ENCODE measurements at regions not wholly inside any gene's neighbourhood (a gene's known extent, or its start where the extent isn't known, plus 50 kb on each side); places are given as distances from the start of the nearest gene placed in this dataset.

DNA sequence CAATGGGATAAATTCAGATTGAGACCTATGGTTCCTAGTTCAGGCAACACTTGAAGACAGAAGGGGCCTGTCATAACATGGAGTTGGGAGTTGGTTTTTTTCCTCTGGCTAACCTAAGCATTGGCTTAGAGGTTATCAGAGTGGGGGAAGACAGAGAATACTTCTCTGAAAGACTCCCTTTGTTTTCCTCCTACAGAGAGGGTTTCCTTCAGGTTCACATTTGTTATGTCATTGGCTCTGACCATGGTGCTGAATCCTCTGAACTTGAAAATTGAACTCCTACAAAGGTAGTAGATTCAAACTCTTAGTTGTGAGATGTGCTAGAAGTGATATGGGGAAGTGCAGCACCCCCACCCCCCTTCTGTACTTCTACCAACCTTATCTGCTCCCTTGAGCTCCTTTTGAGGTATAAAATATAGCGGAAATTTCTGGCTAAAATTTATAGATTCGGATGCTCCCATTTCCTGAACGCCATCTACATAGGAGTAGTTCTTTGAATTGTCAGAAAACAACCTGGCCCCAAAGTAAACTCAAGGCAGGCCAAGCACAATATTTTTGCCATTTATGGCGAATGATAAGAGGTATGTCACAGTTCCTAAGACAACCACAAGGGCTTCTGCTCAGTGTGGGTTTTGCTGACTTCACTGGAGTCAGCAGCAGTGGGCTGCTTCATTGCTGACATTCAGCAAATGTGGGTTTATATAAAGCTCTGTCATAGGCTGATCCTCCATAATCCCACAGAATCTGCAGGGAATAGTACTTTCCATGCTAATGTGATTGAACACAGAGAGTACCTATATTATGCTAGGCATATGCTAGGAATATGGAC, 131.6 kb upstream of the KLF14 start:
- no peak overlapping the region for H3K27ac Mint-ChIP-seq
- peaks cover 3% of the 10 kb centered on the region for H3K4me1 Mint-ChIP-seq (ENCODE audit: low read depth)
- H3K4me3 Mint-ChIP-seq: no peak overlapping the region
- H3K36me3 Mint-ChIP-seq (ENCODE audit: low read depth): peaks cover 65% of the 10 kb centered on the region
- H3K27me3 Mint-ChIP-seq (ENCODE audit: low read depth): no peaks in the 10 kb centered on the region
- H3K9me3 Mint-ChIP-seq: peaks cover 33% of the 10 kb centered on the region

DNA sequence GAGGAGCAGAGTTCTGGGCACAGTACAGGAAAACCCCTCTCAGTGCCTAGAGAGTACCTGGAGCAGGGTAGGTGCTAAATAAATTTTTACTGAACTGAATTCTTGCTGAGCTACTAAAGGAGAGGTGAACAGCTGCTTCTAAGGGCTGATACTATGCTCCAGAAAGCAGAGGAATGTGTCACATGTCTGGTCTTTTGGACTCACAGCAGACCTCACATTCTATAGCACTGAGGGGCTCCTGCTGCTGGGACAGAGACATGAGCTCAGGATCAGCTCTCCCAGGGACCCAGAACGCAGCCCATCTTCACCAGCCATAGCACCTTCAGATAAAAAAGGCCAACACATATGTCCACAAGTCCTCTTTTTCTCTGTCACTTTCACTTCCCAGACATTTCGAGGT, 133.0 kb upstream of the KLF14 start:
- Mint-ChIP-seq H3K36me3 (ENCODE audit: low read depth) (peaks cover 57% of the 10 kb centered on the region), H3K4me1 (ENCODE audit: low read depth) (peaks cover 3% of the 10 kb centered on the region), H3K27me3 (ENCODE audit: low read depth) (no peaks in the 10 kb centered on the region), H3K9me3 (peaks cover 21% of the 10 kb centered on the region), H3K27ac (no peak overlapping the region), H3K4me3 (no peak overlapping the region)

DNA sequence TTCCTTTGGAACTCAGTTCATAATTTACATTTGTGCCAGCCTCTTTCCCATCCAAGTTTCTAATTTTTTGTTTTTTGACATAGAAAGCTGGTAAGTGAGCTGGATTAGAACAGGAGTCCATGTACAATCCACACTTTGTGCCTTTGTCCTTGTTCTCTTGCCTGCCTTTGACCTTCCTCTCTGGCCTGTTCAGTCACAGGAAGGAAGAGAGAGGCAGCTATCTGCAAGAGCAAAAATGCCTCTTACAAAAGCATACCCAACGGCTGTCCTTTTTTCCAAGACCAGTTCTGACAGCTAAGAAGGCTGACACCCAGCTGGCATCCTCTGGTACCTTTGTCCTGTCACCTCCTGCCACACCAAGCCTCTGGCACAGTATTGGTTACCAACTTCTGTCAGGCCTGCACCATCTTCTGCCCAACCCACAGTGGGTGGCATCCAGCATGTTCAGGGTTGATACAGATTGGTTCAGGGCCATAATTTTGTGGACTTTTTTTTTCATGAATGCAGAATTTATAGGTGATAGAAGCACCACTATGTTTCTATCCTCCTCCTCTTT, 133.7 kb upstream of the KLF14 start:
- H3K9me3 Mint-ChIP-seq: peaks cover 15% of the 10 kb centered on the region
- H3K4me3 Mint-ChIP-seq: no peak overlapping the region
- H3K4me1 Mint-ChIP-seq (ENCODE audit: low read depth): peaks cover 6% of the 10 kb centered on the region
- H3K27me3 Mint-ChIP-seq (ENCODE audit: low read depth): no peaks in the 10 kb centered on the region
- H3K36me3 Mint-ChIP-seq (ENCODE audit: low read depth): peaks cover 57% of the 10 kb centered on the region
- no peak overlapping the region for H3K27ac Mint-ChIP-seq

- H3K4me3 Mint-ChIP-seq: no peak overlapping the region
- peaks cover 55% of the 10 kb centered on the region for H3K36me3 Mint-ChIP-seq (ENCODE audit: low read depth)
- H3K27me3 Mint-ChIP-seq (ENCODE audit: low read depth): no peaks in the 10 kb centered on the region
- H3K4me1 Mint-ChIP-seq (ENCODE audit: low read depth): peaks cover 6% of the 10 kb centered on the region
- no peak overlapping the region for H3K27ac Mint-ChIP-seq
- peaks cover 12% of the 10 kb centered on the region for H3K9me3 Mint-ChIP-seq
Observed at GRCh38 chr7:130868139-130868538, 134.1 kb upstream of the KLF14 start.

GRCh38 chr7:130869918-130870317, 135.9 kb upstream of the KLF14 start:
- Mint-ChIP-seq H3K36me3 (ENCODE audit: low read depth) (peaks cover 56% of the 10 kb centered on the region), H3K27me3 (ENCODE audit: low read depth) (no peaks in the 10 kb centered on the region), H3K27ac (no peak overlapping the region), H3K4me1 (ENCODE audit: low read depth) (peaks cover 6% of the 10 kb centered on the region), H3K9me3 (no peaks in the 10 kb centered on the region), H3K4me3 (no peak overlapping the region)

DNA sequence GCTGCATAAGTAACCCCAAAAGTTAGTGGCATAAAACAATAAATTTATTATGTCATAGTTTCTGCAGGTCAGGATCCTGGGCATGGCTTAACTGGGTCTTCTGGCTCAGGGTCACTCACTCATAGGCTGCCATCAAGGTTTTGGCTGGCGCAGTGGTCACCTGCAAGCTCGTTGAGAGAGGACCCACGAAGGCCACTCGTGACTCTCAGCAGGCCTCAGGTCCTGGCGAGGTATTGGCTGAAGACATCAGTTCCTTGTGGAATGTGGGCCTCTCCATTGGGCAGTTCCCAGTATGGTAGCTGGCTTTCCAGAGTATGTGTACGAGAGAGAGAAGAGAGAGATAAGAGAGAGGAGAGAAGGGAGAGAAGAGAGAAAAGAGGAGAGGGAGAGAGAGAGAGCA, 138.3 kb upstream of the KLF14 start:
- no peaks in the 10 kb centered on the region for H3K27me3 Mint-ChIP-seq (ENCODE audit: low read depth)
- H3K36me3 Mint-ChIP-seq (ENCODE audit: low read depth): peaks cover 51% of the 10 kb centered on the region
- peaks cover 12% of the 10 kb centered on the region for H3K4me1 Mint-ChIP-seq (ENCODE audit: low read depth)
- no peak overlapping the region for H3K27ac Mint-ChIP-seq
- H3K4me3 Mint-ChIP-seq: no peak overlapping the region
- H3K9me3 Mint-ChIP-seq: no peaks in the 10 kb centered on the region

GRCh38 chr7:130872756-130873448, 138.9 kb upstream of the KLF14 start:
- Mint-ChIP-seq H3K27ac (no peak overlapping the region), H3K4me3 (no peak overlapping the region), H3K4me1 (ENCODE audit: low read depth) (peaks cover 15% of the 10 kb centered on the region), H3K9me3 (no peaks in the 10 kb centered on the region), H3K27me3 (ENCODE audit: low read depth) (no peaks in the 10 kb centered on the region), H3K36me3 (ENCODE audit: low read depth) (peaks cover 53% of the 10 kb centered on the region)

GRCh38 chr7:130874071-130874915, 140.3 kb upstream of the KLF14 start:
- Mint-ChIP-seq H3K36me3 (ENCODE audit: low read depth) (peaks cover 56% of the 10 kb centered on the region), H3K4me1 (ENCODE audit: low read depth) (peaks cover 20% of the 10 kb centered on the region), H3K4me3 (no peak overlapping the region), H3K27me3 (ENCODE audit: low read depth) (no peaks in the 10 kb centered on the region), H3K9me3 (no peaks in the 10 kb centered on the region), H3K27ac (peak overlapping the region; percentile 46)

DNA sequence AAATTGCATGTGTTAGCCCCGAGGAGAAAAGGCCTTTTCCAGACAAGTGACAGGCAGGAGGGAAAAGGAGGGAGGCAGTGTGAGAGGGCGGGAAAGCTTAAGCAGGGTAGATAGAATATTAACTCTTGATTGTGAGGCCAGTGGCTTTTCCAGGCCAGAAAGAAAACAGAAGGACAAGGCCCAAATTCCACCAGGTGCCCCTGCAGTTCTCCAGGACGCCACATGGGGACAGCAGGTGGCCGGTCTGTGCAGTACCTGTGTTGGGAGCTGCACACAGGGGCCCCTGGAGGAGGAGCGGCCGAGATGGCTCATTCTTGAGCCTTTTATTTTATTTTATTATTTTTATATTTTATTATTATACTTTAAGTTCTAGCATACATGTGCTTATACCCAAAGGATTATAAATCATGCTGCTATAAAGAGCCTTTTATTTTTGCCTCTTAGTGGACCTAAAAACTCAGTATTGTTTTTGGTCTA, 141.3 kb upstream of the KLF14 start:
- Mint-ChIP-seq H3K36me3 (ENCODE audit: low read depth) (peaks cover 55% of the 10 kb centered on the region), H3K27me3 (ENCODE audit: low read depth) (no peaks in the 10 kb centered on the region), H3K27ac (no peak overlapping the region), H3K4me3 (no peak overlapping the region), H3K9me3 (no peaks in the 10 kb centered on the region), H3K4me1 (ENCODE audit: low read depth) (peaks cover 20% of the 10 kb centered on the region)

- Mint-ChIP-seq H3K27me3 (ENCODE audit: low read depth) (no peaks in the 10 kb centered on the region), H3K27ac (peak overlapping the region; percentile 34), H3K4me3 (no peak overlapping the region), H3K9me3 (no peaks in the 10 kb centered on the region), H3K36me3 (ENCODE audit: low read depth) (peaks cover 57% of the 10 kb centered on the region), H3K4me1 (ENCODE audit: low read depth) (peaks cover 20% of the 10 kb centered on the region)
Observed at GRCh38 chr7:130875901-130876300, 141.9 kb upstream of the KLF14 start.

DNA sequence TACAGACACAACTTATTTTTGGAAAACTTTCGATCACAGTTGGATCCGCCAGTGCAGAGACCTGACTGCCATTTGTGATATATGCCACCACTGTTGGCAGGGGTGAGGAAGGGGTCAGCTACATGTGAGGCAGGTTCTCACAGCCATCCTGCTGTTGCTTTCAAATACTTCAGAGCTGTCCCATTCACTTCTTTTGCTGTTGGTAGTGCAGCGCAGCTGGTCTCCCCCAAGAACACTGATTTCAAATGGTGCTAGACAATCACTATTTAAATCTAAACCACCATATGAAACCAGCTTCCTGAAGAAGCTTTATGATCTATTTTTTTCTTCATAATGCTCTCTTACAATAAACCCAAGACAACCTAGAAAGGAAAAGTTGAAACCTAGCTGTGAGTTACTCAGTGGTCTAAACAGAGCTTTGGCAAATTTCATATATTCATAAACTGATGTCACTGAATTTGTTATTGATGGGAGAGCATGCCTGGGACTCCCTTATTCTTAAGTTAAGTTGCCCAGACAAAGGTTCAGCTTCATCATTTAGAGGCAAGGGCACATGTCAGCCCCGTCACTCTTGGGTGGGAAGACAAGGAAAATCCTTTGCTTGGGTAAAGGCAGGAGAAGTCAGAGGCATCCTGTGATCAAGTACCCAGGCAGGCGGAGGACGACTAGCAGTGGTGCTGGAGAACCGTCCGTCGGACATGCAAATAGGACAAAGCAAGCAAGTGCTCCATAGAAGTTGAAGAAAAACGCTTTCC, 143.4 kb upstream of the KLF14 start:
- Mint-ChIP-seq H3K27me3 (ENCODE audit: low read depth) (no peaks in the 10 kb centered on the region), H3K27ac (no peak overlapping the region), H3K4me1 (ENCODE audit: low read depth) (peaks cover 21% of the 10 kb centered on the region), H3K36me3 (ENCODE audit: low read depth) (peaks cover 66% of the 10 kb centered on the region), H3K4me3 (no peak overlapping the region), H3K9me3 (no peaks in the 10 kb centered on the region)

- Mint-ChIP-seq H3K4me1 (ENCODE audit: low read depth) (peaks cover 20% of the 10 kb centered on the region), H3K4me3 (no peak overlapping the region), H3K27me3 (ENCODE audit: low read depth) (no peaks in the 10 kb centered on the region), H3K36me3 (ENCODE audit: low read depth) (peaks cover 66% of the 10 kb centered on the region), H3K9me3 (no peaks in the 10 kb centered on the region), H3K27ac (no peak overlapping the region)
Observed at GRCh38 chr7:130877991-130878305, 143.9 kb upstream of the KLF14 start.

DNA sequence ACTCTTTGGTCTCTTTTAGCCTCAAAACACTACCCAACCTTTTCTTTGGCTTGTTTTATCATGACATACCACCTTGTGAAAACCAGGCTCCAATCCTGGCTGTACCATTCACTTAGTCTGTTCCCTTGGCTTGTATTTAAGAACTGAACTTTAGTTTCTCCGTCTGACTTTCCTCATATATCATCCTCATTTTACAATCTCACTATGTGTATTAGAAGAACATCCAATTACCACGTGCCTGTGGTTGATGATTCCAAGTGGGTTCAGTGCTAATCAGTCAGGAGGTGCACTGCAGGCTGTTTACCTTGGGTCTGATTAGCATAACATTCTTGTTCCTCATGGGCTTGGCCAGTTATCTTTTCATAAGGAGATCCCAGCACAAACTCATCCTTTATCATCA, 144.8 kb upstream of the KLF14 start:
- H3K4me3 Mint-ChIP-seq: no peak overlapping the region
- H3K27ac Mint-ChIP-seq: no peak overlapping the region
- peaks cover 20% of the 10 kb centered on the region for H3K4me1 Mint-ChIP-seq (ENCODE audit: low read depth)
- H3K27me3 Mint-ChIP-seq (ENCODE audit: low read depth): no peaks in the 10 kb centered on the region
- H3K9me3 Mint-ChIP-seq: no peaks in the 10 kb centered on the region
- H3K36me3 Mint-ChIP-seq (ENCODE audit: low read depth): peaks cover 61% of the 10 kb centered on the region

DNA sequence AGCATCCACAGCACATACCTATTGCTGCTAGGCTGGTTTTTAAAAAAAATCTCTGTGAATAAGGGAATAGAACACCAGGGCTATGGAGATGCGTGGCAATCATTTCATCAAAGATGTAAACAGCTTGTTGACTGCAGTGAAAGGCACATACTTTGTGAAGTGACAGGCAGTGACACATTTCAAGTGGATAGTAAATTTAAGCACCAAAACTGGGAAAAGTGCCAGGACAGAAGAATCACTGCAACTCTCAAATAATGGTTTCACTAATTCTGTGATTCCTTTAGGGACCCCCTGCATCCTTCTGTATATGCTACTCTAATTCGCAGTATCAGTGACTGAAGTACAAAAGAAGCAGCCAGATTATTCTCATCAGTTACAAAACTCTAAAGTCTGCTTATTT, 145.2 kb upstream of the KLF14 start:
- no peak overlapping the region for H3K27ac Mint-ChIP-seq
- H3K9me3 Mint-ChIP-seq: no peaks in the 10 kb centered on the region
- peaks cover 20% of the 10 kb centered on the region for H3K4me1 Mint-ChIP-seq (ENCODE audit: low read depth)
- no peak overlapping the region for H3K4me3 Mint-ChIP-seq
- H3K27me3 Mint-ChIP-seq (ENCODE audit: low read depth): no peaks in the 10 kb centered on the region
- peaks cover 58% of the 10 kb centered on the region for H3K36me3 Mint-ChIP-seq (ENCODE audit: low read depth)
